Uterus (tissue), 3 donors: ENCODE measurements at regions not wholly inside any gene's neighbourhood (a gene's known extent, or its start where the extent isn't known, plus 50 kb on each side); places are given as distances from the start of the nearest gene placed in this dataset.

Experiments used
- DNase-seq, 2 donors: peaks; one replicate each; pipeline ENCODE4 v3.0.0-alpha.2; 2019 to 2020
- H3K27ac ChIP-seq, 2 donors: fragments of 200-600 bp; sonication (generic); 1 replicate in 1 of 2; 2 replicates in 1 of 2; pipeline ENCODE4 v1.5.1; 2016 to 2018
- H3K27me3 ChIP-seq, 2 donors: fragments of 200-600 bp; sonication (generic); one replicate each; pipeline ENCODE4 v1.5.1; 2018 to 2019; ENCODE audit warnings: control low read depth in 1 of 2
- H3K36me3 ChIP-seq, 2 donors: fragments of 200-600 bp; sonication (generic); one replicate each; pipeline ENCODE4 v1.5.1; 2019; ENCODE audit warnings: control low read depth in 1 of 2
- H3K4me1 ChIP-seq, 2 donors: fragments of 200-600 bp; sonication (generic); one replicate each; pipeline ENCODE4 v1.5.1; 2018 to 2019; ENCODE audit warnings: control low read depth in 1 of 2
- H3K4me3 ChIP-seq, 2 donors: fragments of 200-600 bp; sonication (generic); 1 replicate in 1 of 2; 2 replicates in 1 of 2; pipeline ENCODE4 v1.5.1; 2018 to 2019; ENCODE audit warnings: mild to moderate bottlenecking in 1 of 2
- H3K9me3 ChIP-seq, 2 donors: fragments of 200-600 bp; sonication (generic); one replicate each; pipeline ENCODE4 v1.5.1; 2019; ENCODE audit warnings: control low read depth in 1 of 2
- CTCF ChIP-seq, 4 experiments: fragments of 200-600 bp in 2 of 4; fragments of 450-650 bp in 2 of 4; sonication (generic) in 2 of 4; IDR thresholded peaks; one replicate each; pipeline ENCODE4 v1.5.1; 2016 to 2019; ENCODE audit warnings: antibody characterized with exemption in 4 of 4, mild to moderate bottlenecking in 2 of 4, moderate library complexity in 1 of 4
- POLR2A ChIP-seq, 2 donors: fragments of 450-650 bp; IDR thresholded peaks; one replicate each; pipeline ENCODE4 v1.6.1; 2016; ENCODE audit warnings: antibody characterized with exemption in 2 of 2, mild to moderate bottlenecking in 1 of 2, moderate library complexity in 1 of 2
- intact Hi-C: fragments of 100-400 bp; cut with DNase I; formaldehyde crosslinking; loops from one replicate; pipeline ENCODE4 v1.15.1; 2023; ENCODE audit warnings: low total_unique reads
- donor health status: DM: yes; HTN: yes; CAD: no.

- Histone ChIP-seq H3K27ac (no peak overlapping the region), H3K4me3 (no peak overlapping the region), H3K9me3 (no peaks in the 10 kb centered on the region), H3K27me3 (no peaks in the 10 kb centered on the region), H3K4me1 (no peaks in the 10 kb centered on the region), H3K36me3 (no peaks in the 10 kb centered on the region)
- TF ChIP-seq CTCF (IDR thresholded peaks at IDR 0.05) (no peak), POLR2A (IDR thresholded peaks at IDR 0.05) (no peak)
- intact Hi-C loops: no loop called here
- DNase-seq: no peak
Observed at GRCh38 chr22:49519117-49519737, 308.4 kb downstream of the BRD1 start.

DNA sequence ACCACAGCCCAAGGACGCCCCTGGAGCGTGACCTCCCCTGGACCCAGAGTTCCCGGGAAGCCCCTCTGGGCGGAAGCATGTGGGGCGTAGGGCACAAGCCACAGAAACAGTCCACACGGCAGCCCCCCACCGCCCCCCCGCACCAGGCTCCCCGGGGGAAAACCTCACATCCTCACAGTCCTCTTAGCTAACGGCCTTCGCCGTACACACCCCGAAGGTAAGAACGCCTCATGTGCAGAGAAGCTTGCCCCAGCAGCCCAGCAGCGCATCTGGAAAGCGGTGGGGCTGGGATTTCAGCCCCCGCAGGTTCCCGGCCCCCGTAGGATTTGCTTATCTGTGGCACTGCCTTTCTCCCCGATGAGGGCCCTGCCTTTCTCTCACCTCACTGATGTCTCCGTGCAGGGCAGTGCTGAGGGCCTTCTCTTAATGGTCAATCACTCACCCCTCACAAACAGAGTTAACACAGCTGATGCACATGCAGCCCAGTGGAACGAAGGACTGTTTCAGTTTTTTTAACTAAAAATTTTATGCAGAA, 309.2 kb downstream of the BRD1 start:
- no peaks in the 10 kb centered on the region for H3K27me3 ChIP-seq
- H3K9me3 ChIP-seq: no peaks in the 10 kb centered on the region
- TF ChIP-seq CTCF (IDR thresholded peaks at IDR 0.05) (no peak), POLR2A (IDR thresholded peaks at IDR 0.05) (no peak)
- intact Hi-C loops: no loop called here
- no peak overlapping the region for H3K4me3 ChIP-seq
- no peaks in the 10 kb centered on the region for H3K36me3 ChIP-seq
- no peaks in the 10 kb centered on the region for H3K4me1 ChIP-seq
- DNase-seq: no peak
- no peak overlapping the region for H3K27ac ChIP-seq

DNA sequence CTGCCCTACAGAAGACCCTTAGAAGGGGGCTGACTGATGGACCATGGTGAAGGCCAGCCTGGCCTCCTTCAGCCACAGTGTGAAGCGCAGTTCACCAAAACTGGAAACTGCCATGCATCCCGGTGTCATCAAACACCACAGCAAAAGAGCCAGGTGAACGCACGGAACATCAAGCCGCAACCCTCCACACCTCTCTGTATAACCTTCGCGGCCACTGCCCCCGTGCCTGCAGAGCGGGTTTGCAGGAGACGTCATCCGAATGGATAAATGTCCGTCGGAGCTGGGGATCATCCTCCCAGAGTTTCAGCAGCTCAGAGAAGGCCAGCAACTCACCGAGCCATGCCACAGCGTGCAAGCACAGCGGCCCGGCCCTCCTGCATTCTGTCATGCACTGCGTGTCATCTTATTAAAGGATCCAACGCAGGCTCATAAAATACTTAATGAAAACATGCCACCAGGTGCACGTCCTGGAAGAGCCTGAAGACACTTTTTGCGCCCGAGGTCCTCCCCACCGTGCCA, 309.9 kb downstream of the BRD1 start:
- no peaks in the 10 kb centered on the region for H3K4me1 ChIP-seq
- H3K27me3 ChIP-seq: no peaks in the 10 kb centered on the region
- no peak for DNase-seq
- no peak overlapping the region for H3K27ac ChIP-seq
- no peak for TF ChIP-seq POLR2A (IDR thresholded peaks at IDR 0.05)
- no peak for TF ChIP-seq CTCF (IDR thresholded peaks at IDR 0.05)
- H3K9me3 ChIP-seq: no peaks in the 10 kb centered on the region
- intact Hi-C loops: no loop called here
- H3K4me3 ChIP-seq: no peak overlapping the region
- H3K36me3 ChIP-seq: no peaks in the 10 kb centered on the region

- H3K9me3 ChIP-seq: no peaks in the 10 kb centered on the region
- DNase-seq: no peak
- H3K4me3 ChIP-seq: no peak overlapping the region
- H3K36me3 ChIP-seq: no peaks in the 10 kb centered on the region
- TF ChIP-seq CTCF (IDR thresholded peaks at IDR 0.05) (no peak), POLR2A (IDR thresholded peaks at IDR 0.05) (no peak)
- no peak overlapping the region for H3K27ac ChIP-seq
- intact Hi-C loops: no loop called here
- H3K4me1 ChIP-seq: no peaks in the 10 kb centered on the region
- no peaks in the 10 kb centered on the region for H3K27me3 ChIP-seq
Observed at GRCh38 chr22:49517211-49517610, 310.5 kb downstream of the BRD1 start.

- DNase-seq: no peak
- no peak for TF ChIP-seq POLR2A (IDR thresholded peaks at IDR 0.05)
- TF ChIP-seq CTCF (IDR thresholded peaks at IDR 0.05): no peak
- Histone ChIP-seq H3K9me3 (no peaks in the 10 kb centered on the region), H3K4me1 (no peaks in the 10 kb centered on the region), H3K4me3 (no peak overlapping the region), H3K27me3 (no peaks in the 10 kb centered on the region), H3K27ac (no peak overlapping the region), H3K36me3 (no peaks in the 10 kb centered on the region)
- intact Hi-C loops: no loop called here
Observed at GRCh38 chr22:49515475-49515874, 312.2 kb downstream of the BRD1 start.
